HEK293T (cell line): ENCODE measurements at regions not wholly inside any gene's neighbourhood (a gene's known extent, or its start where the extent isn't known, plus 50 kb on each side); places are given as distances from the start of the nearest gene placed in this dataset.

ENCODE experiments used
- ARNT ChIP-seq: fragments of 450-650 bp; IDR thresholded peaks from 2 replicates; pipeline ENCODE4 v1.6.1; 2017; ENCODE audit warnings: mild to moderate bottlenecking
- BHLHE40 ChIP-seq: fragments of 450-650 bp; IDR thresholded peaks from 2 replicates; pipeline ENCODE4 v1.6.1; 2016; ENCODE audit warnings: mild to moderate bottlenecking, moderate library complexity, borderline replicate concordance
- CTBP1 ChIP-seq: fragments of 450-650 bp; IDR thresholded peaks from 2 replicates; pipeline ENCODE4 v1.6.1; 2016; ENCODE audit warnings: borderline replicate concordance
- FOXA1 ChIP-seq: fragments of 450-650 bp; IDR thresholded peaks from 2 replicates; pipeline ENCODE4 v1.6.1; 2016; ENCODE audit warnings: mild to moderate bottlenecking
- FOXM1 ChIP-seq: fragments of 450-650 bp; IDR thresholded peaks from 2 replicates; pipeline ENCODE4 v1.6.1; 2017; ENCODE audit warnings: mild to moderate bottlenecking, borderline replicate concordance
- HDGF ChIP-seq: fragments of 450-650 bp; IDR thresholded peaks from 2 replicates; pipeline ENCODE4 v1.6.1; 2017; ENCODE audit warnings: antibody characterized with exemption, borderline replicate concordance
- L3MBTL2 ChIP-seq: fragments of 450-650 bp; conservative IDR thresholded peaks from 2 replicates; pipeline ENCODE4 v1.6.1; 2016; ENCODE audit warnings: mild to moderate bottlenecking
- LEF1 ChIP-seq: fragments of 450-650 bp; IDR thresholded peaks from 2 replicates; pipeline ENCODE4 v1.6.1; 2017; ENCODE audit warnings: mild to moderate bottlenecking, borderline replicate concordance
- NFRKB ChIP-seq: fragments of 450-650 bp; IDR thresholded peaks from 2 replicates; pipeline ENCODE4 v1.6.1; 2016; ENCODE audit warnings: mild to moderate bottlenecking, moderate library complexity
- SP1 ChIP-seq: fragments of 450-650 bp; IDR thresholded peaks from 2 replicates; pipeline ENCODE4 v1.6.1; 2017
- SUZ12 ChIP-seq: fragments of 450-650 bp; IDR thresholded peaks from 2 replicates; pipeline ENCODE4 v1.6.1; 2016; ENCODE audit warnings: mild to moderate bottlenecking
- TARDBP ChIP-seq: fragments of 450-650 bp; IDR thresholded peaks from 2 replicates; pipeline ENCODE4 v1.6.1; 2016

DNA sequence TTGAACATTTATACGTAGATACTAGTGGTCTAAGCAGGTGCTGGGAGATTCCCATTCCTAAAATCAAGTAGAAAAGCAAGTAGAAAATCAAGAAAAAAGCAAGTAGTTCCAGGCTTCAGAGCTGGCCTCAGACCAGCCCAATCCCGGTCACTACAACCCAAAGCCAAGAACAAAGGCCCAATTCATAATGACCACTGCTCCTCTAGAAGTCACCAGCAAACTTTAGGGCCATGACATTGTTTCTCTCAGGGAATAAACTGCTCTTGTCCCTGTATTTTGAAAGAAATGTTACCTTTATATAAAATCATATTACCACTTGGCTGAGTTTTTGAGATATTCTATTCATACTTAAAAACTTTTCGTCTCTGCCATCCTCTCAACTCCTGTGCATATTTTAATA is 106.3 kb upstream of the IL12A start:
- no peak for TF ChIP-seq FOXM1
- TF ChIP-seq L3MBTL2: no peak
- no peak for TF ChIP-seq NFRKB
- no peak for TF ChIP-seq TARDBP
- no peak for TF ChIP-seq ARNT
- TF ChIP-seq HDGF: no peak
- no peak for TF ChIP-seq BHLHE40
- no peak for TF ChIP-seq SUZ12
- TF ChIP-seq CTBP1: no peak
- no peak for TF ChIP-seq SP1
- TF ChIP-seq LEF1: no peak
- no peak for TF ChIP-seq FOXA1
